Subcutaneous abdominal adipose tissue (tissue), 5 donors: ENCODE measurements at regions not wholly inside any gene's neighbourhood (a gene's known extent, or its start where the extent isn't known, plus 50 kb on each side); places are given as distances from the start of the nearest gene placed in this dataset.

Experiments
- H3K27ac ChIP-seq: one replicate; pipeline ENCODE4 v1.7.0; 2013; ENCODE audit warnings: low read depth, mild to moderate bottlenecking, inconsistent platforms, low read length, moderate library complexity
- H3K27me3 ChIP-seq, 5 donors: one replicate each; pipeline ENCODE4 v1.7.0; 2013; ENCODE audit warnings: low read length in 5 of 5, inconsistent platforms in 1 of 5; ENCODE audit not compliant: control insufficient read depth in 5 of 5, insufficient read depth in 4 of 5
- H3K36me3 ChIP-seq, 5 donors: one replicate each; pipeline ENCODE4 v1.7.0; 2013; ENCODE audit warnings: low read length in 5 of 5; ENCODE audit not compliant: control insufficient read depth in 5 of 5, insufficient read depth in 5 of 5
- H3K4me1 ChIP-seq, 5 donors: one replicate each; pipeline ENCODE4 v1.7.0; 2013; ENCODE audit warnings: low read length in 5 of 5, mild to moderate bottlenecking in 3 of 5, moderate library complexity in 1 of 5; ENCODE audit not compliant: control insufficient read depth in 5 of 5, insufficient read depth in 5 of 5
- H3K4me3 ChIP-seq, 5 donors: one replicate each; pipeline ENCODE4 v1.7.0; 2013; ENCODE audit warnings: low read length in 5 of 5, low read depth in 1 of 5
- H3K9ac ChIP-seq, 5 donors: one replicate each; pipeline ENCODE4 v1.7.0; 2013; ENCODE audit warnings: low read length in 5 of 5, mild to moderate bottlenecking in 4 of 5, moderate library complexity in 3 of 5
- H3K9me3 ChIP-seq, 5 donors: one replicate each; pipeline ENCODE4 v1.7.0; 2013; ENCODE audit warnings: low read length in 5 of 5; ENCODE audit not compliant: control insufficient read depth in 5 of 5
- donor health status: healthy.
- donor health status: healthy.
- donor health status: healthy.
- donor health status: healthy.
- donor health status: healthy.

DNA sequence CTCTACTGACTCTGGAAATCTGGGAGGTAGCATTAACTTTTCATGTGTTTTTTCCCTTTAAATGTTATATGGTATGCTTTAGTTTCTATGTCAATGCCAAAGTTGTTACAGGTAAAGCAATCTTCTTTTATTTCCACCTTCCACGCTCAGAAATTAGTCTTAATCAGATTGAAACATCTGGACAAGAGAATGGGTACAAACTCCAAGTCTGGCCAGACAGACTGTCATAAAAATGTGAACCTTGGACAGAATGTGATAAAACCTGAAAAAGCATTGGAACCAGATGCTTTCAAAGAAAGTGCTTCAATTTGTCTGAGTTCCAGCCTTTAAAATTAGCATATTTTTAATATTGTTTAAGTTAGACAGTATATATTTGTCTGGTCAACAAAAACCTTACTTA lies 110.7 kb upstream of the P2RY1 start:
- Histone ChIP-seq H3K36me3 (no peaks in the 10 kb centered on the region), H3K9ac (no peak overlapping the region), H3K27ac (no peak overlapping the region), H3K9me3 (peaks cover 0 to 3% (median 0%) of the 10 kb centered on the region in 5 donors), H3K4me3 (no peak overlapping the region), H3K4me1 (no peaks in the 10 kb centered on the region), H3K27me3 (no peaks in the 10 kb centered on the region)

DNA sequence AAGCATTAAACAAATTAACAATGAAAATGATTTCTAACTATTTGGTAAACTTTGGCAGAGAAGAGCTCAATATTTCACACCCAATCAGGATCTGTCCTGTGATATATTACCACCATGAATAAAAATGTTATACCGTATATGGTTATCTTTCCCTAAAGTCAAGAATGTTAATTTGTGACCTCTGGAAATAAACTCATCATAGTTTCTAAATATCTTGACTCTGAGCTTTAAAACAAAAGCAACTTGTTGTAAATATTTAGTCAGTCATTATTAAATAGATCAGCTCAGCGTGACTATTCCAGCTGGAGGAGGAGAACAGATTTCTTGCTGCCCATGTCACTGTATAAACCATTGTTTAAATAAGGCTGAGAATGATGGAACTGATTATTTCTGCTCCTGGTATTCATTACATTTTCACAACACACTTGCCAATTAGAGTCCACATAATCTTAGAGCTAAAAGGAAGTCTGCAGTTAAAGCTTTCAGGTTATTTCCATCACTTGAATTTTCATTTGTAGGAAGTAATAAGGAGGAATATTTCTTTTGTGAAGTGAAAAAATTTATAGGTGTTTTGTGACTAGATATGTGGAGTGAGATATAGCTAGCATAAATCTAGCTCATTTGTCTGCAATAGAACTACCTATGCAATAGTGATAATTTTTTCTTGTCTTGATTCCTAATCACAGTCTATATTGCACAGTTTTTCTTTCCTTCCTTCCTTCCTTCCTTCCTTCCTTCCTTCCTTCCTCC lies 106.5 kb upstream of the P2RY1 start:
- no peaks in the 10 kb centered on the region for H3K4me1 ChIP-seq
- no peak overlapping the region for H3K27ac ChIP-seq
- no peaks in the 10 kb centered on the region for H3K27me3 ChIP-seq
- H3K9me3 ChIP-seq: no peaks in the 10 kb centered on the region
- no peak overlapping the region for H3K9ac ChIP-seq
- H3K4me3 ChIP-seq: no peak overlapping the region
- H3K36me3 ChIP-seq: no peaks in the 10 kb centered on the region

DNA sequence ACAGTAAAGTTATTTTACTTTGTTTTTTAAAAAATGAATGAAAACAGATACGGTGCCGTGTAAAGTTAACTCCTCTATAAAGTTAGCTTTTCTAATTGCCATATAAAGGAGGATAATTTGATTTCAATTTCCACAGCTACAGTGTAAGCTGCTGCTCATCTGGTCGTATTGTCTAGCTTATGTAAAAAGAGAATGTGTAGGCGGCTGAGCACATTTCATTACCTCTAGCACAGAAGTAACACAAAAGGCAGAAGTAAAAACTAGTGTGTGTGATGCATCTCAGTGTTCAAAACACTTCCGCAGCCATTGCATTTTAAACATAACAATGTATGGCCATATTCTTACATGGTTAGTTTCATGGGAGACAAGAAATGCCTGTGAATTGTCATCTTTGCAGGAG lies 105.0 kb upstream of the P2RY1 start:
- Histone ChIP-seq H3K4me1 (no peaks in the 10 kb centered on the region), H3K4me3 (no peak overlapping the region), H3K36me3 (no peaks in the 10 kb centered on the region), H3K27ac (no peak overlapping the region), H3K27me3 (no peaks in the 10 kb centered on the region), H3K9ac (no peak overlapping the region), H3K9me3 (no peaks in the 10 kb centered on the region)

DNA sequence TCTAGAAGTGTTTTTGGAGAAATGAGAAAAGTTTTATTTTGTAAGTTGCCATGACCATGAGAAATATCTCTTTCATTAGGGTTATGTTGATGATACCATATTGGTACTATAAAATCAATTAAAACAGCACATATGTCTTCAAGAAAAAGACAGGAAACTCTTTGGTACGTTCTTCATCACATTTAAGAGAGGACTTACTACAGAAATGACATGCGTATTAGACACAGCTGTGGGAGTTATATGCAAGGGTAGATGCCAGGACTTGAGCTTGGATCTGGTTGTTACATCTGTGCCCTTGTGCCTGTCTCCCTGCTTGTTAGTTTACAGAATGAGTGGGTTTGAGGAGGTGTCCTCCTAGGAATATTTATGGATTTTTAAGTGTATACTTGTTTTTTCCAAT lies 103.4 kb upstream of the P2RY1 start:
- no peaks in the 10 kb centered on the region for H3K36me3 ChIP-seq
- H3K9ac ChIP-seq: no peak overlapping the region
- H3K27ac ChIP-seq: no peak overlapping the region

DNA sequence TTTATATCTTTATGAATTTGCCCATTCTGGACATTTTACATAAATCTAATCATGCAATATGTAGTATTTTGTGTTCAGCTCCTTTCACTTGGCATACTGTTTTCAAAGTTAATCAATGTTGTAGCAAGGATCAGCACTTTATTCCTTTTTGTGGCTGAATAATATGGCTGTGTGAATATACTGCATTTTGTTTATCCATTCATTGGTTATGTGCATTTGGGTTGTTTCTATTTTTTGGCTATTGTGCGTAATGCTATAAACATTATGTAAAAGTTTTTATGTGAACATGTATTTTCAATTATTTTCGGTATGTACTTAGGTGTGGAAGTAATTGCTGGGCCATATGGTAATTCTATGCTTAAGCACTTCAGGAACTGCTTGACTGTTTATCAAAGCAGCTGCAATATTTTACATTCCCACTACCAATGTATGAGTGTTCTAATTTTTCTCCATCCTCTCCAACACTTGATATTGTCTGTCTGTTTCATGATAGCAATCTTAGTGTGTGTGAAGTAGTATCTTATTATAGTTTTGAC lies 101.3 kb upstream of the P2RY1 start:
- H3K36me3 ChIP-seq: no peaks in the 10 kb centered on the region
- H3K4me1 ChIP-seq: peaks cover 0 to 8% (median 6%) of the 10 kb centered on the region in 5 donors
- H3K9me3 ChIP-seq: no peaks in the 10 kb centered on the region
- H3K27ac ChIP-seq: no peak overlapping the region
- no peak overlapping the region for H3K4me3 ChIP-seq
- H3K27me3 ChIP-seq: no peaks in the 10 kb centered on the region
- no peak overlapping the region for H3K9ac ChIP-seq

More for the DNA sequence above, 103.4 kb upstream of the P2RY1 start:
- H3K4me3 ChIP-seq: no peak overlapping the region
- no peaks in the 10 kb centered on the region for H3K4me1 ChIP-seq
- no peaks in the 10 kb centered on the region for H3K9me3 ChIP-seq
- no peaks in the 10 kb centered on the region for H3K27me3 ChIP-seq

DNA sequence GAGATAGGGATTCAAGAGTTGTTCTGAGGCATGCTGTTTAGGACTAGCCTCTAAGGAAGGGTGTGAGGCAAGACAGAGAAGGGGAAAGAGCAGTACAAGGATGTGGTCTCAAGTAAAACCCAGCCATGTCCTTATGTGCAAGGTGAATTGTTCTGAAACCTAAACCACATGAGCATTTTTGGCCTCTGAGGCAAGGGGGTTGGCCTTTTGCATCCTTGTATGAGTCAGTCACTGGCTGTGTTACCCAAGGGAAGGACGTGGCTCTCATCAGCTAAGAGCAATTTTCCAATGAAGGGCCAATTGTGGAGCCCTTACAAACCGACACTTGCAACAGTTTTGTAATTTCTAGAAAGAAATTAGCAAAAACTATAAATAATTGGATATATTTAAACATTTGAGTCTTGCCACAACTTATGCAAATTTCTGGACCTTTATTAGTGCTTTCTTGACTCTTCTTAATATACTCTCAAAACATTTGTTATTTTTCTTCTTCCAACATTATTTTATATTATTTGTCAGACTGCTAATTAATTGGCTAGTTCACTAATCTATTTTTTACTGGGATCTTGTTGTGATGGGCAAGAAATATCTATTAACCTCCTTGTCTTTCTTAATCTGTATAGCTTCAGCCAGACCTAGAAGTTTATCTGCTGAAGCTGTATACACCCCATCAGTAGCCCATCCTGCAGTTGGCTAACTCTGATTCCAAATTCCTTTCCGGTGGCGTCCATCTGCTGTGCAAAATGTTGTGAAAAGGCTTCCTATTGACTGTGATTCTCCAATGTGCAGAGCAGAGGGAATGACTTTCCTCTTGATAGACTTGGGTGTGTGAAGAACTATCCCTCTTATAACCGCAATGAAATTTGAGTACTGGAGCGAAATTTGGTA lies 97.7 kb upstream of the P2RY1 start:
- H3K27ac ChIP-seq: no peak overlapping the region
- peaks cover 0 to 12% (median 8%) of the 10 kb centered on the region in 5 donors for H3K4me1 ChIP-seq
- H3K36me3 ChIP-seq: no peaks in the 10 kb centered on the region
- H3K27me3 ChIP-seq: no peaks in the 10 kb centered on the region
- H3K9me3 ChIP-seq: no peaks in the 10 kb centered on the region
- H3K4me3 ChIP-seq: no peak overlapping the region
- no peak overlapping the region for H3K9ac ChIP-seq

DNA sequence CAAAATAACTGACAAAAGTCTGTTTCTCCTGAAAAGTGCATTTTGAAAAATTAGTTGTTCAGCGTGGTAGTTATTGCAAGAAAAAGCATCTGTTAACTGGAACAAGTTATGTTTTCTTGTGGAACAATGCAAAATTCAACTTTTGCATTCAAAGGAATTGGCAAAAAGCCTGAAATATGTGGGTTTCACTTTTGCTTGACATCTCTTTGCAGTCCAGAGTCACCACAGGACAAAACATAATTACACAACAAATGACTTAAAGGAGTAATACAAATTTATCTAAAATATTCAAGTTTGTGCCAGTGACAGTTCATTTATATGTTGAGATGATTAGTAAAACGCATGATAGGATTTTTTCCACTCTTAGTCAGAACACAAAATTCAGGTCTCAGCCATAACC lies 96.3 kb upstream of the P2RY1 start:
- no peaks in the 10 kb centered on the region for H3K9me3 ChIP-seq
- no peaks in the 10 kb centered on the region for H3K36me3 ChIP-seq
- no peak overlapping the region for H3K4me3 ChIP-seq
- H3K4me1 ChIP-seq: peaks cover 0 to 12% (median 8%) of the 10 kb centered on the region in 5 donors
- no peak overlapping the region for H3K9ac ChIP-seq
- no peak overlapping the region for H3K27ac ChIP-seq
- H3K27me3 ChIP-seq: no peaks in the 10 kb centered on the region

DNA sequence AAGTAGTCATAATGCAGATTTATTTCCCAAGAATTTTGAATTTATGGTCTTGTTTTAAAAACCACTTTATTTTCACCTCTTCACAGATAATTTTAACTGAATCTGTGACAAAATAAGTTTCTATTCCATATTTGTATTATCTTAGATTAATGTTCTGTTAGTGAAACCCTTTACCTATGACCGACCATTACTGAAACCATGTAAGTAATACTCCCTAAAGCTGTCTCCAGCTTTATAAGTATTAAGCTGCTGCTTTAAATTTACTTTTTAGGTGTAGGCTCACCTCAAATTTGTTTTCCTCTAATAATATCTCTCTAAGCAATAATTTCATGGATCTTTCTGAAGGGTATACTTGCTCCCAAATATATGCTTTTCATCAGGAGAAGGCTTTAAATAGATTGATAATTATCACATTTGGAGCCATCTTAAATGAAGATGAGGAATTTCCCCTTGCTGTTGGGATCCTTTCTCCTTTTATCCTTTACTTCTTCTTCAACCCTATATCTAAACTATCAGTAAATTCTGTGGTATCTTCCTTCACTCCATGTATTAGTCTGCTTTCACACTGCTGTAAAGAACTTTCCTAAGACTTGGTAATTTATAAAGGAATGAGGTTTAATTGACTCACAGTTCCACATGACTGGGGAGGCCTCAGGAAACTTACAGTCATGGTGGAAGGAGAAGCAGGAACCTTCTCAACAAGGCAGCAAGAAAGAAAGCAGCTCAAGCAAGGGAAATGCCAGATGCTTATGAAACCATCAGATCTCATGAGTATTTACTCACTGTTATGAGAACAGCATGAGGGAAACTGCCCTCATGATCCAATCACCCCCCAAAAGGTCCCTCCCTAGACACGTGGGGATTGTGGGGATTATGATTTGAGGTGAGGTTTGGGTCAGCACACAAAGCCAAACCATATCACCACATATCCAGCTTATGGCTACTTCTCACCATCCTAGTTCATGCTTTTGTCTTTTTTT lies 92.3 kb upstream of the P2RY1 start:
- H3K9me3 ChIP-seq: no peaks in the 10 kb centered on the region
- H3K4me3 ChIP-seq: no peak overlapping the region
- no peaks in the 10 kb centered on the region for H3K27me3 ChIP-seq
- H3K4me1 ChIP-seq: peaks cover 0 to 10% (median 8%) of the 10 kb centered on the region in 5 donors
- no peaks in the 10 kb centered on the region for H3K36me3 ChIP-seq
- H3K27ac ChIP-seq: no peak overlapping the region
- no peak overlapping the region for H3K9ac ChIP-seq

DNA sequence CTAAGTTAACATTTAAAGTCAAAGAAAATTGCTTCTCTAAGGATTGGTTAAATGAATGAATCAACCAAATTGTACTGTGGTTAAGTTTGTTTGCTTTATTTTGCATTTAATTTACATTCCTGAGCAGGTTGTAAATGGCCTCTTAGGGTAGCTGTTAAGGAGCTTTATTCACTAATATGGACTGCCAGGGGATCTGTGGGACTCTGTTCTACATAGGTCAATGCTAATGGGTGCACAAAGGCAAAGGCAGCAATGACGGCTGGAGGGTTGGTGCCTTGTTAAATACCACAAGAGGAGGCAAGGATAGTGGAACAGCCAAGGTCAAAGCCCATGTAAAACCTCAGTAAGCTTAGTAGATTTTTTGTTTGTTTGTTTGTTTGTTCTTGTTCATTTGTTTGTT lies 89.3 kb upstream of the P2RY1 start:
- no peak overlapping the region for H3K27ac ChIP-seq
- H3K27me3 ChIP-seq: no peaks in the 10 kb centered on the region
- no peak overlapping the region for H3K4me3 ChIP-seq
- no peaks in the 10 kb centered on the region for H3K4me1 ChIP-seq
- peaks cover 3 to 11% (median 5%) of the 10 kb centered on the region in 5 donors for H3K9me3 ChIP-seq
- no peaks in the 10 kb centered on the region for H3K36me3 ChIP-seq
- H3K9ac ChIP-seq: no peak overlapping the region
